Astrocyte of the hippocampus (primary cell): ENCODE measurements at regions not wholly inside any gene's neighbourhood (a gene's known extent, or its start where the extent isn't known, plus 50 kb on each side); places are given as distances from the start of the nearest gene placed in this dataset.
"Not testable (repeated sequence)": the region's sequence is repeated elsewhere in the genome, so short reads cannot be mapped to it uniquely, and the experiment has no call there.

ENCODE experiments used
- DNase-seq: peaks from one replicate; pipeline ENCODE4 v3.0.0; 2011; ENCODE audit warnings: low read depth, low spot score

- not testable (repeated sequence) for DNase-seq
Measured at GRCh38 chr5:177664737-177665136, 64.8 kb downstream of the B4GALT7 start.

DNA sequence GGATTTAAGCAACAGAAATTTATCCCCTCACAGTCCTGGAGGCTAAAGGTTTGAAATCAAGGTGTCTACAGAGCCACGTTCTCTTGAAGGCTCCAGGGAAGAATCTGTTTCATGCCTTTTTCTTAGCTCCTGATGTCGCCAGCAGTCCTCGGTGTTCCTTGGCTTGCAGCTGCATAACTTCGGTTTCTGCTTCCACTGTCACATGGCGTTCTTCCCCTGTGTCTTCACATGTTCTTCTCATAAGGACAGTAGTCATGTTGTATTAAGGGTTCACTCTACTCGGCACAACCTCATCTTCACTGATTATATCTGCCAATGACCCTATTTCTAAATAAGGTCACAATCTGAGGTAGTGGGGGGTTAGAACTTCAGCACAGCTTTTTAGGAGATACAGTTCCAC is 65.2 kb downstream of the B4GALT7 start:
- DNase-seq: not testable (repeated sequence)

GRCh38 chr5:177665960-177666359 is 66.0 kb downstream of the B4GALT7 start:
- DNase-seq: not testable (repeated sequence)

GRCh38 chr5:177671035-177671754 is 71.3 kb downstream of the B4GALT7 start:
- DNase-seq: not testable (repeated sequence)

- DNase-seq: peak; percentile 59
Measured at GRCh38 chr5:177671755-177672690, 72.1 kb downstream of the B4GALT7 start.
